Esophagus muscularis mucosa (tissue), 4 donors: ENCODE measurements at regions not wholly inside any gene's neighbourhood (a gene's known extent, or its start where the extent isn't known, plus 50 kb on each side); places are given as distances from the start of the nearest gene placed in this dataset.

Experiments used
- DNase-seq: peaks from one replicate; pipeline ENCODE4 v3.0.0-alpha.2; 2017; ENCODE audit errors: extremely low spot score
- H3K27ac ChIP-seq, 4 donors: fragments of 200-600 bp; sonication (generic); replicated peaks in 1 of 4; 1 replicate in 3 of 4; 2 replicates in 1 of 4; pipeline ENCODE4 v1.5.1; 2016 to 2019; ENCODE audit warnings: mild to moderate bottlenecking in 1 of 4
- H3K27me3 ChIP-seq, 4 donors: fragments of 200-600 bp; sonication (generic); one replicate each; pipeline versions ENCODE4 v1.5.1 to v1.6.0; 2016 to 2019
- H3K36me3 ChIP-seq, 4 donors: fragments of 200-600 bp; sonication (generic); one replicate each; pipeline ENCODE4 v1.5.1; 2016 to 2019
- H3K4me1 ChIP-seq, 4 donors: fragments of 200-600 bp; sonication (generic); one replicate each; pipeline ENCODE4 v1.5.1; 2016 to 2019
- H3K4me3 ChIP-seq, 4 donors: fragments of 200-600 bp; sonication (generic); 1 replicate in 2 of 4; 2 replicates in 2 of 4; pipeline ENCODE4 v1.5.1; 2016 to 2019; ENCODE audit warnings: mild to moderate bottlenecking in 4 of 4, moderate library complexity in 1 of 4
- H3K9me3 ChIP-seq, 4 donors: fragments of 200-600 bp; sonication (generic); 1 replicate in 3 of 4; 2 replicates in 1 of 4; pipeline ENCODE4 v1.5.1; 2016 to 2019
- CTCF ChIP-seq, 3 experiments: fragments of 200-600 bp in 2 of 3; fragments of 450-650 bp in 1 of 3; sonication (generic) in 2 of 3; IDR thresholded peaks; one replicate each; pipeline ENCODE4 v1.5.1; 2017 to 2019; ENCODE audit warnings: antibody characterized with exemption in 3 of 3, mild to moderate bottlenecking in 2 of 3, moderate library complexity in 1 of 3
- EP300 ChIP-seq: sonication (generic); formaldehyde crosslinking; IDR thresholded peaks from one replicate; pipeline ENCODE4 v1.6.1; 2017; ENCODE audit warnings: antibody characterized with exemption
- POLR2A ChIP-seq: fragments of 450-650 bp; IDR thresholded peaks from one replicate; pipeline ENCODE4 v1.6.1; 2017; ENCODE audit warnings: antibody characterized with exemption, moderate library complexity, mild to moderate bottlenecking, low read depth
- POLR2AphosphoS5 ChIP-seq, 2 donors: sonication (generic); formaldehyde crosslinking; IDR thresholded peaks; one replicate each; pipeline ENCODE4 v1.6.1; 2017; ENCODE audit warnings: antibody characterized with exemption in 2 of 2
- WGBS: methylation state at CpG from one replicate; pipeline ENCODE4 v1.1.5; 2018; 5-methylcytosine and 5-hydroxymethylcytosine counted together
- intact Hi-C: fragments of 100-400 bp; cut with DNase I; formaldehyde crosslinking; loops from one replicate; pipeline ENCODE4 v1.15.1; 2023

GRCh38 chr4:75385106-75385505 lies 129.1 kb downstream of the RCHY1 start:
- H3K27me3 ChIP-seq: no peaks in the 10 kb centered on the region
- no peak for TF ChIP-seq POLR2AphosphoS5 (IDR thresholded peaks at IDR 0.05)

GRCh38 chr4:75376543-75376942 lies 137.7 kb downstream of the RCHY1 start:
- no peak overlapping the region for H3K4me3 ChIP-seq
- no peak for DNase-seq
- no peaks in the 10 kb centered on the region for H3K36me3 ChIP-seq
- no peaks in the 10 kb centered on the region for H3K27me3 ChIP-seq
- intact Hi-C loops: no loop called here
- H3K27ac ChIP-seq: no peak overlapping the region
- H3K4me1 ChIP-seq: no peaks in the 10 kb centered on the region
- peaks cover 0 to 16% (median 9%) of the 10 kb centered on the region in 4 donors for H3K9me3 ChIP-seq
- no peak for TF ChIP-seq POLR2A
- TF ChIP-seq EP300: no peak
- TF ChIP-seq POLR2AphosphoS5 (IDR thresholded peaks at IDR 0.05): no peak
- TF ChIP-seq CTCF (IDR thresholded peaks at IDR 0.05): no peak

More at GRCh38 chr4:75385106-75385505, 129.1 kb downstream of the RCHY1 start:
- no peak for DNase-seq
- Histone ChIP-seq H3K4me3 (no peak overlapping the region), H3K4me1 (no peaks in the 10 kb centered on the region), H3K36me3 (no peaks in the 10 kb centered on the region), H3K27ac (no peak overlapping the region), H3K9me3 (peaks cover 0 to 3% (median 0%) of the 10 kb centered on the region in 4 donors)
- WGBS: 56% methylated on average over 1 of the region's 1 CpG
- intact Hi-C loops: no loop called here

DNA sequence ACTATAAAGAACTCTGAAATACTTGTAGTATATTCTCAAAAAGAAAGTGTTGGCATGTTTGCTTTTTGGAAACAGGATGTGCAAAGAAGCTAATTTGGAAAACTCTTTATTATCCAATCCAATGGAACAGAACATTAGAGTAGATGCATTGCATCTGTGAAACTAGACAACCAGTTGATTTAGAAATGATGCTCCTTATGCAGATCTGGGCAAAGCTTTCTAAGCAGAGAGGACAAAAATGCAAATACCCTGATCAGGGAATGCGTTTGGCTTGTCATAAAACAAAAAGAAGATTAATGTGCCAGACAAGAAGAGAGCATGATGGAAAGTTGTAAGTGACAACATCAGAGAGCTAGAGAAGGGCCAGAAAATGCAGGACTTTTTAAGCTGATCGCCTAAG lies 142.3 kb downstream of the RCHY1 start:
- no peak for DNase-seq
- Histone ChIP-seq H3K4me1 (no peaks in the 10 kb centered on the region), H3K9me3 (no peaks in the 10 kb centered on the region), H3K36me3 (no peaks in the 10 kb centered on the region), H3K27me3 (no peaks in the 10 kb centered on the region), H3K27ac (no peak overlapping the region), H3K4me3 (no peak overlapping the region)
- no peak for TF ChIP-seq CTCF (IDR thresholded peaks at IDR 0.05)
- no peak for TF ChIP-seq POLR2A
- TF ChIP-seq POLR2AphosphoS5 (IDR thresholded peaks at IDR 0.05): no peak
- TF ChIP-seq EP300: no peak
- intact Hi-C loops: no loop called here
- 71% methylated on average over 2 of the region's 2 CpGs for WGBS

DNA sequence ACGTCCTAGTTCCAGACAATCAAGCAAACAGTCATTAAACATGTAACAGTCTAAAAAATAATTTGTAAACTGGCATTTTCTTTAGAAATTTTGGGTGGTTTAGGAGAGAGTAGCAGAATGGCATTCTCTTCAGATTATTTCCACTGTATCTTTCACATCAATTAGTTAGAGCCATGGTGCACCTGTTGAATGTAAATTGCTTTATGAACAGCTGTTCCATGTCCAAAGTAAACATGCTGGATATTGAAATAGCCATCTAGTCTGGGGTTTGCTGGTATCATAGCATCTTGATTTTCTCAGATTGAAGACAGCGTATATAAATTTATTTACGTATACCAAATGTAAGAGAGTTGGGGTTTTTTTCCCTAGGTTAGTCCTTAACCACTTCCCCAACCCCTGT lies 143.6 kb downstream of the RCHY1 start:
- Histone ChIP-seq H3K4me1 (no peaks in the 10 kb centered on the region), H3K27me3 (no peaks in the 10 kb centered on the region), H3K27ac (no peak overlapping the region), H3K9me3 (no peaks in the 10 kb centered on the region), H3K36me3 (no peaks in the 10 kb centered on the region), H3K4me3 (no peak overlapping the region)
- TF ChIP-seq POLR2A (no peak), CTCF (IDR thresholded peaks at IDR 0.05) (no peak), EP300 (no peak), POLR2AphosphoS5 (IDR thresholded peaks at IDR 0.05) (no peak)
- 80% methylated on average over 3 of the region's 3 CpGs for WGBS
- intact Hi-C loops: no loop called here
- DNase-seq: no peak

DNA sequence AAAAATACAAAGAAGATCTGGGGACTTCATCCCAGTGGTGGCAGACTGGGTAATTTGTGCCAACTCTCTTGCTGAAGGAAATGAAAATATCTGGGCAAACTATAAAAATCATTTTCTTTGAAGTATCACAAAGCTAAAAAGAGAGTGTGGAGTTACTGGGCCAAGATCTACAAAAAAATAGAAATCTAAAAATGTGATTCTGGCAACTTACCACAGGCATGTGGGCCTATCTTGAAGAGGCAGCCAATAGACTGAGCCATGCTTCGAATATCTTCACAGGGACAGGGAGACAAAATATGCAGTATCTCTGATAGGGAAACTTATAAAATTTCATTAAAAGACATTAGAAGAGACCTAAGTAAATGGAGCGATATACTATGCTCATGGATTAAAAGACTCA lies 168.8 kb downstream of the RCHY1 start:
- TF ChIP-seq EP300 (no peak), POLR2AphosphoS5 (IDR thresholded peaks at IDR 0.05) (no peak), POLR2A (no peak), CTCF (IDR thresholded peaks at IDR 0.05) (no peak)
- H3K4me1 ChIP-seq: no peaks in the 10 kb centered on the region
- WGBS: 80% methylated on average over 2 of the region's 2 CpGs
- H3K27ac ChIP-seq: no peak overlapping the region
- no peaks in the 10 kb centered on the region for H3K36me3 ChIP-seq
- intact Hi-C loops: no loop called here
- H3K27me3 ChIP-seq: no peaks in the 10 kb centered on the region
- H3K4me3 ChIP-seq: no peak overlapping the region
- DNase-seq: no peak
- H3K9me3 ChIP-seq: no peaks in the 10 kb centered on the region
